ENCODE measurements at regions not wholly inside any gene's neighbourhood (a gene's known extent, or its start where the extent isn't known, plus 50 kb on each side); places are given as distances from the start of the nearest gene placed in this dataset.

GRCh38 chr1:229181419-229181818, 89.5 kb upstream of the RAB4A start:
- H3K36me3 ChIP-seq, result no peaks in the 10 kb centered on the region
- no peak overlapping the region for H3K4me3 ChIP-seq (ENCODE audit: low read depth, low read length)
- H3K9me3 ChIP-seq, result no peaks in the 10 kb centered on the region
- no peaks in the 10 kb centered on the region for H3K4me1 ChIP-seq
- TF ChIP-seq CTCF (IDR thresholded peaks at IDR 0.05; ENCODE audit: low read depth, low read length), result no peak
- DNase-seq, result no peak
- no peaks in the 10 kb centered on the region for H3K27me3 ChIP-seq

- H3K9me3 ChIP-seq, result no peaks in the 10 kb centered on the region
These were observed 87.3 kb upstream of the RAB4A start for GRCh38 chr1:229183588-229183987.

GRCh38 chr1:229184066-229184465, 86.8 kb upstream of the RAB4A start:
- Histone ChIP-seq H3K4me1 (no peaks in the 10 kb centered on the region), H3K9me3 (no peaks in the 10 kb centered on the region), H3K4me3 (ENCODE audit: low read depth, low read length) (no peak overlapping the region), H3K36me3 (no peaks in the 10 kb centered on the region), H3K27me3 (no peaks in the 10 kb centered on the region)
- DNase-seq, result no peak
- TF ChIP-seq CTCF (IDR thresholded peaks at IDR 0.05; ENCODE audit: low read depth, low read length), result no peak

More at GRCh38 chr1:229183588-229183987, 87.3 kb upstream of the RAB4A start:
- DNase-seq, result no peak
- no peak overlapping the region for H3K4me3 ChIP-seq (ENCODE audit: low read depth, low read length)
- H3K4me1 ChIP-seq, result no peaks in the 10 kb centered on the region
- no peak for TF ChIP-seq CTCF (IDR thresholded peaks at IDR 0.05; ENCODE audit: low read depth, low read length)
- no peaks in the 10 kb centered on the region for H3K36me3 ChIP-seq
- no peaks in the 10 kb centered on the region for H3K27me3 ChIP-seq

- Histone ChIP-seq H3K9me3 (no peaks in the 10 kb centered on the region), H3K4me1 (no peaks in the 10 kb centered on the region; the same call in 1 of the 2 replicates), H3K27me3 (no peaks in the 10 kb centered on the region), H3K36me3 (no peaks in the 10 kb centered on the region), H3K4me3 (ENCODE audit: low read depth, low read length) (no peak overlapping the region)
- DNase-seq, result no peak
- no peak for TF ChIP-seq CTCF (IDR thresholded peaks at IDR 0.05; ENCODE audit: low read depth, low read length)
These were observed 84.9 kb upstream of the RAB4A start for GRCh38 chr1:229185963-229186362.

- Histone ChIP-seq H3K27me3 (no peaks in the 10 kb centered on the region), H3K4me1 (no peaks in the 10 kb centered on the region; the same call in 1 of the 2 replicates), H3K4me3 (ENCODE audit: low read depth, low read length) (no peak overlapping the region), H3K9me3 (no peaks in the 10 kb centered on the region), H3K36me3 (no peaks in the 10 kb centered on the region)
- no peak for TF ChIP-seq CTCF (IDR thresholded peaks at IDR 0.05; ENCODE audit: low read depth, low read length)
- DNase-seq, result no peak
These were observed 84.4 kb upstream of the RAB4A start for GRCh38 chr1:229186373-229187056.

- H3K4me3 ChIP-seq (ENCODE audit: low read depth, low read length), result no peak overlapping the region
- H3K36me3 ChIP-seq, result no peaks in the 10 kb centered on the region
- no peaks in the 10 kb centered on the region for H3K9me3 ChIP-seq
- H3K4me1 ChIP-seq, result no peaks in the 10 kb centered on the region; the same call in 1 of the 2 replicates
- no peak for DNase-seq
- TF ChIP-seq CTCF (IDR thresholded peaks at IDR 0.05; ENCODE audit: low read depth, low read length), result no peak
- H3K27me3 ChIP-seq, result no peaks in the 10 kb centered on the region
These were observed 80.8 kb upstream of the RAB4A start for GRCh38 chr1:229190057-229190575.

Measured in BE2C (cell line).